Activated naive CD8-positive, alpha-beta T cell treated with anti-CD3 and anti-CD28 coated beads, Interleukin-2, amount 10 ng/mL, durations not matched to agents 7 days and 5 days (primary cell): ENCODE measurements at regions not wholly inside any gene's neighbourhood (a gene's known extent, or its start where the extent isn't known, plus 50 kb on each side); places are given as distances from the start of the nearest gene placed in this dataset.

Experiments used
- ATAC-seq: fragments of 150-1000 bp; cut with Tn5 transposase; one replicate; pipeline ENCODE4 v1.10.0; 2021; ENCODE audit warnings: low read depth, moderate library complexity
- POLR2A ChIA-PET: fragments of 350-600 bp; sonication (Branson Sonifier 250); formaldehyde crosslinking; loops from one replicate; lab custom pipeline; 2021; ENCODE audit warnings: antibody characterized with exemption; lab: Charles Lee
- DNase-seq: peaks from one replicate; pipeline ENCODE4 v3.0.0; 2021
- H3K27ac Mint-ChIP-seq: one replicate; pipeline ENCODE4 v1.8.0; 2022; ENCODE audit warnings: mild to moderate bottlenecking, mixed read lengths
- H3K27me3 Mint-ChIP-seq: one replicate; pipeline ENCODE4 v1.8.0; 2022; ENCODE audit warnings: mild to moderate bottlenecking, moderate library complexity, mixed read lengths
- H3K36me3 Mint-ChIP-seq: one replicate; pipeline ENCODE4 v1.8.0; 2021; ENCODE audit warnings: mild to moderate bottlenecking, mixed read lengths
- H3K4me1 Mint-ChIP-seq: one replicate; pipeline ENCODE4 v1.8.0; 2021; ENCODE audit warnings: mixed read lengths
- H3K4me3 Mint-ChIP-seq: one replicate; pipeline ENCODE4 v1.8.0; 2022; ENCODE audit warnings: mild to moderate bottlenecking, moderate library complexity, mixed read lengths
- H3K9me3 Mint-ChIP-seq: one replicate; pipeline ENCODE4 v1.8.0; 2021; ENCODE audit warnings: mixed read lengths

DNA sequence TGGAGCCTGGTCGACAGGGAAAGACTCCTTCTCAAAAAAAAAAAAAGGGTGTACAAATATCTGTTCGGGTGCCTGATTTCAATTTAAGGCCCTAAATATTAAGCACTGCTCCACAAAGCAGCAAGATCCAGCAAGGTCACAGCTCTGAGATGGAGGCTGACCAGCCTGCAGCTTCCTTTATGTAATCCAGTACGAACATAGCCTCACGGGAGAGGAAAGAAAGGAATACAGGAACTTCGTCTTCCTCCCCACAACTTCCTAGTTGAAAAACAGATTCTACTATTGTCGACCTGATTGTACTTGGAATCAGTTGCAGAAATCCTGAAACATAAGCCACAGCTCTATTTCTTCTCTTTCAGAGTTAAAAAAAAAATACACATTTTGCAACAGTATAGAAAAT lies 53.5 kb upstream of the TBC1D9 start:
- no peak overlapping the region for H3K27ac Mint-ChIP-seq
- no peaks in the 10 kb centered on the region for H3K4me1 Mint-ChIP-seq
- peaks cover 5% of the 10 kb centered on the region for H3K27me3 Mint-ChIP-seq
- H3K4me3 Mint-ChIP-seq: no peak overlapping the region
- no peaks in the 10 kb centered on the region for H3K9me3 Mint-ChIP-seq
- H3K36me3 Mint-ChIP-seq: no peaks in the 10 kb centered on the region
- DNase-seq: no peak
- ATAC-seq: no peak
- POLR2A ChIA-PET: no interaction called here

DNA sequence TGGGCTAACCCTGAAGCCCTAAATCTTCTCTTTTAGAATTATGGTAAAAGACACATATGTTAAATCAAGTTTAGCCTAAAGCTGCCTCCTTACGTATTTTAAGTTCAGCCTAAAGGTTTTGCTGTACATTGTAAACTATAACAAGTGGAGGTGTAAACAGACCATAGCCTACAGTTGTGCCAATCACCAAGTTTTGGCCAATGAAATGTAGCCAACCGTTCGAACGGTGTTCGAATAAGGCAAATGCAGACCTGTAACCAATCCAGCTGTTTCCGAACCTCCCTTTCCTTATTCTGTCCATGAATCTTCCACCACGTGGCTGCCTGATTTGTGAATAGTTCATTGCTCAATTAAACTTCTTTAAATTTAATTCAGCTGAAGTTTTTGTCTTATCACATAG lies 52.1 kb upstream of the TBC1D9 start:
- no peaks in the 10 kb centered on the region for H3K4me1 Mint-ChIP-seq
- H3K27me3 Mint-ChIP-seq: peaks cover 5% of the 10 kb centered on the region
- no peaks in the 10 kb centered on the region for H3K36me3 Mint-ChIP-seq
- DNase-seq (no peak), ATAC-seq (no peak)
- POLR2A ChIA-PET: no interaction called here
- H3K9me3 Mint-ChIP-seq: no peaks in the 10 kb centered on the region
- no peak overlapping the region for H3K4me3 Mint-ChIP-seq
- no peak overlapping the region for H3K27ac Mint-ChIP-seq

DNA sequence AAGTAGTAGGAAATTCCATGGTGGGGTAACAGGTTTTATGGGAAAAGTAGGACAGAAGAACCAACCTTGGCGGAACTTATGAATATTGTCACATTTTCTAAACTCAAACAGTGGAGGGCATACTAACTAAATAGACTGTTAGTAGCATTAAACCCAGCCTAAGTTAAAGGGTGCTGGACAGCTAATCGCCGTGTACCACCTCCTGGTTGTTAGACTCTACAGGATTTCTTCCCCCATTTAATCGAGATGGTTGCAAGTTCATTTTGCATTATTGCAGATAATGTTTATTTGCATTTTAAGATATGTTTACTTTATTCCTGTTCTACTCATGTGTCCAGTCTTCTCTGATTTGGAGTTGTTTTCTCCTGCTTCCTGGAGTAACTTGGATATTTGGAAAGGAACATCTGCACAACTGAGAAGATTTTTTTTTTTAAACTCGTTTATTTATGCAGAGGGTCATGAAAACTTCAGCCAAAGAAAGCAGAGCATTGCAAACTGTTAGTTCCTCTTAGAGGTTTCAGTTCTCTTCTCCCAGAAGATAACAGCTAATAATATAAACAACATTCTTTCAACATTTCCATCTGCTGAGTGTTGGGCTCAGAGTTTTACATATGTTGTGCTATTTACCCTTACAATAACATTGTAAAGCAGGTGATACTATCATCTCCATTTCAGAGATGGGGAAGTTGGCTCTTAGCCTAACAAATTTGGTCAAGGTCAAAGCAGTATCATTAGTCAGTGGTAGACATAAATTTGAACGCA lies 51.5 kb upstream of the TBC1D9 start:
- Mint-ChIP-seq H3K27ac (no peak overlapping the region), H3K27me3 (peaks cover 5% of the 10 kb centered on the region), H3K4me3 (no peak overlapping the region), H3K36me3 (no peaks in the 10 kb centered on the region), H3K4me1 (no peaks in the 10 kb centered on the region), H3K9me3 (no peaks in the 10 kb centered on the region)
- no peak for ATAC-seq
- no peak for DNase-seq
- POLR2A ChIA-PET: interaction anchor here (0.5 kb wide), 1 partner anchor 51 kb away, joined by 3 read pairs; no protein-coding TSS in a partner anchor

DNA sequence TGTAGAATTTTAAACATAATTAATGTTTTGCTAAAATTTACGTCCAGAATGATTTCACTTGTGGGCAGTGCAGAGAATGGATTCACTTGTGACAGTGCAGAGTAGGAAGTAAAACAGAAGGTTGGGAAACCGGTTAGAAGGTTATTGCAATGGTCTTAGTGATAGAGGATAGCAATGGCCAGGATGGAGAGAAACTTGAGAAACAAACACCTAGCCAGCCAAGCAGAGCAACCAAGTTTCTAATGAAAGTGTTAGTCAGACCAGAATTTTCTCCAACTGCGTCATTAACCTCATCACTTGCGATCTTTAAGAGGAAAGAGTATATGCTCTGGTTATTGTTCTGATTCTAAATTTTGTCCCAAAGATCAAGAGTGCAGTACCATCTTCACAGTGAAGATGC lies 50.0 kb upstream of the TBC1D9 start:
- Mint-ChIP-seq H3K27me3 (peaks cover 10% of the 10 kb centered on the region), H3K27ac (no peak overlapping the region), H3K36me3 (no peaks in the 10 kb centered on the region), H3K4me3 (no peak overlapping the region), H3K9me3 (no peaks in the 10 kb centered on the region), H3K4me1 (no peaks in the 10 kb centered on the region)
- ATAC-seq (no peak), DNase-seq (no peak)
- POLR2A ChIA-PET: no interaction called here
